Activated naive CD8-positive, alpha-beta T cell treated with anti-CD3 and anti-CD28 coated beads for 36 hours (primary cell): ENCODE measurements at regions not wholly inside any gene's neighbourhood (a gene's known extent, or its start where the extent isn't known, plus 50 kb on each side); places are given as distances from the start of the nearest gene placed in this dataset.

Experiments used
- DNase-seq: peaks from one replicate; pipeline ENCODE4 v3.0.0; 2021
- H3K27ac Mint-ChIP-seq: one replicate; pipeline ENCODE4 v1.8.0; 2022; ENCODE audit warnings: mild to moderate bottlenecking, moderate library complexity, mixed read lengths
- H3K27me3 Mint-ChIP-seq: one replicate; pipeline ENCODE4 v1.8.0; 2022; ENCODE audit warnings: mild to moderate bottlenecking, mixed read lengths
- H3K36me3 Mint-ChIP-seq: one replicate; pipeline ENCODE4 v1.8.0; 2021; ENCODE audit warnings: mild to moderate bottlenecking, mixed read lengths
- H3K4me1 Mint-ChIP-seq: one replicate; pipeline ENCODE4 v1.8.0; 2021; ENCODE audit warnings: mixed read lengths
- H3K4me3 Mint-ChIP-seq: one replicate; pipeline ENCODE4 v1.8.0; 2022; ENCODE audit warnings: mild to moderate bottlenecking, moderate library complexity, mixed read lengths
- H3K9me3 Mint-ChIP-seq: one replicate; pipeline ENCODE4 v1.8.0; 2022; ENCODE audit warnings: mixed read lengths

- Mint-ChIP-seq H3K27me3 (no peaks in the 10 kb centered on the region), H3K4me3 (no peak overlapping the region), H3K4me1 (no peaks in the 10 kb centered on the region), H3K9me3 (peaks cover 6% of the 10 kb centered on the region), H3K36me3 (no peaks in the 10 kb centered on the region), H3K27ac (no peak overlapping the region)
- no peak for DNase-seq
Measured at GRCh38 chr1:106831511-106831910, 225.0 kb upstream of the PRMT6 start.

- H3K27me3 Mint-ChIP-seq: no peaks in the 10 kb centered on the region
- DNase-seq: no peak
- no peak overlapping the region for H3K27ac Mint-ChIP-seq
- H3K4me3 Mint-ChIP-seq: no peak overlapping the region
- H3K36me3 Mint-ChIP-seq: no peaks in the 10 kb centered on the region
- no peaks in the 10 kb centered on the region for H3K4me1 Mint-ChIP-seq
- peaks cover 2% of the 10 kb centered on the region for H3K9me3 Mint-ChIP-seq
Measured at GRCh38 chr1:106836708-106837107, 219.8 kb upstream of the PRMT6 start.

- no peaks in the 10 kb centered on the region for H3K27me3 Mint-ChIP-seq
- H3K4me1 Mint-ChIP-seq: no peaks in the 10 kb centered on the region
- H3K4me3 Mint-ChIP-seq: no peak overlapping the region
- H3K9me3 Mint-ChIP-seq: no peaks in the 10 kb centered on the region
- DNase-seq: no peak
- no peak overlapping the region for H3K27ac Mint-ChIP-seq
- no peaks in the 10 kb centered on the region for H3K36me3 Mint-ChIP-seq
Measured at GRCh38 chr1:106843518-106843917, 213.0 kb upstream of the PRMT6 start.

- Mint-ChIP-seq H3K36me3 (no peaks in the 10 kb centered on the region), H3K27me3 (no peaks in the 10 kb centered on the region), H3K4me1 (no peaks in the 10 kb centered on the region), H3K9me3 (no peaks in the 10 kb centered on the region), H3K27ac (no peak overlapping the region), H3K4me3 (no peak overlapping the region)
- no peak for DNase-seq
Measured at GRCh38 chr1:106846656-106847055, 209.8 kb upstream of the PRMT6 start.

- Mint-ChIP-seq H3K27ac (no peak overlapping the region), H3K4me3 (no peak overlapping the region), H3K9me3 (peaks cover 2% of the 10 kb centered on the region), H3K36me3 (no peaks in the 10 kb centered on the region), H3K27me3 (no peaks in the 10 kb centered on the region), H3K4me1 (no peaks in the 10 kb centered on the region)
- DNase-seq: no peak
Measured at GRCh38 chr1:106861110-106861509, 195.4 kb upstream of the PRMT6 start.

- no peaks in the 10 kb centered on the region for H3K4me1 Mint-ChIP-seq
- H3K27ac Mint-ChIP-seq: no peak overlapping the region
- no peaks in the 10 kb centered on the region for H3K27me3 Mint-ChIP-seq
- peaks cover 9% of the 10 kb centered on the region for H3K9me3 Mint-ChIP-seq
- no peak overlapping the region for H3K4me3 Mint-ChIP-seq
- no peak for DNase-seq
- peaks cover 1% of the 10 kb centered on the region for H3K36me3 Mint-ChIP-seq
Measured at GRCh38 chr1:106868828-106869227, 187.6 kb upstream of the PRMT6 start.

GRCh38 chr1:106875622-106876021 lies 180.9 kb upstream of the PRMT6 start:
- Mint-ChIP-seq H3K9me3 (peaks cover 3% of the 10 kb centered on the region), H3K27ac (no peak overlapping the region)

GRCh38 chr1:106876384-106876783 lies 180.1 kb upstream of the PRMT6 start:
- no peaks in the 10 kb centered on the region for H3K27me3 Mint-ChIP-seq
- H3K4me1 Mint-ChIP-seq: no peaks in the 10 kb centered on the region
- no peak for DNase-seq
- H3K36me3 Mint-ChIP-seq: peaks cover 1% of the 10 kb centered on the region
- no peak overlapping the region for H3K4me3 Mint-ChIP-seq
- H3K9me3 Mint-ChIP-seq: peaks cover 3% of the 10 kb centered on the region
- H3K27ac Mint-ChIP-seq: no peak overlapping the region

More at GRCh38 chr1:106875622-106876021, 180.9 kb upstream of the PRMT6 start:
- Mint-ChIP-seq H3K4me1 (no peaks in the 10 kb centered on the region), H3K36me3 (peaks cover 1% of the 10 kb centered on the region), H3K4me3 (no peak overlapping the region), H3K27me3 (no peaks in the 10 kb centered on the region)
- DNase-seq: no peak

- H3K27me3 Mint-ChIP-seq: no peaks in the 10 kb centered on the region
- no peaks in the 10 kb centered on the region for H3K4me1 Mint-ChIP-seq
- no peaks in the 10 kb centered on the region for H3K36me3 Mint-ChIP-seq
- no peak for DNase-seq
- no peak overlapping the region for H3K27ac Mint-ChIP-seq
- H3K9me3 Mint-ChIP-seq: no peaks in the 10 kb centered on the region
- H3K4me3 Mint-ChIP-seq: no peak overlapping the region
Measured at GRCh38 chr1:106879538-106879937, 176.9 kb upstream of the PRMT6 start.

- Mint-ChIP-seq H3K9me3 (no peaks in the 10 kb centered on the region), H3K27me3 (no peaks in the 10 kb centered on the region), H3K4me3 (no peak overlapping the region), H3K36me3 (no peaks in the 10 kb centered on the region), H3K27ac (no peak overlapping the region), H3K4me1 (no peaks in the 10 kb centered on the region)
- no peak for DNase-seq
Measured at GRCh38 chr1:106880226-106880625, 176.2 kb upstream of the PRMT6 start.

GRCh38 chr1:106883208-106883607 lies 173.3 kb upstream of the PRMT6 start:
- Mint-ChIP-seq H3K36me3 (no peaks in the 10 kb centered on the region), H3K4me1 (no peaks in the 10 kb centered on the region), H3K27me3 (no peaks in the 10 kb centered on the region), H3K4me3 (no peak overlapping the region), H3K9me3 (no peaks in the 10 kb centered on the region), H3K27ac (no peak overlapping the region)
- no peak for DNase-seq

GRCh38 chr1:106889059-106889458 lies 167.4 kb upstream of the PRMT6 start:
- no peaks in the 10 kb centered on the region for H3K27me3 Mint-ChIP-seq
- no peak overlapping the region for H3K27ac Mint-ChIP-seq
- no peaks in the 10 kb centered on the region for H3K9me3 Mint-ChIP-seq
- no peak for DNase-seq
- H3K4me1 Mint-ChIP-seq: no peaks in the 10 kb centered on the region
- H3K36me3 Mint-ChIP-seq: no peaks in the 10 kb centered on the region
- H3K4me3 Mint-ChIP-seq: no peak overlapping the region

- no peak for DNase-seq
- Mint-ChIP-seq H3K36me3 (no peaks in the 10 kb centered on the region), H3K4me3 (no peak overlapping the region), H3K9me3 (no peaks in the 10 kb centered on the region), H3K27me3 (no peaks in the 10 kb centered on the region), H3K27ac (no peak overlapping the region), H3K4me1 (no peaks in the 10 kb centered on the region)
Measured at GRCh38 chr1:106889583-106889982, 166.9 kb upstream of the PRMT6 start.

- no peaks in the 10 kb centered on the region for H3K4me1 Mint-ChIP-seq
- H3K27me3 Mint-ChIP-seq: no peaks in the 10 kb centered on the region
- H3K27ac Mint-ChIP-seq: no peak overlapping the region
- DNase-seq: no peak
- no peaks in the 10 kb centered on the region for H3K9me3 Mint-ChIP-seq
- H3K4me3 Mint-ChIP-seq: no peak overlapping the region
- no peaks in the 10 kb centered on the region for H3K36me3 Mint-ChIP-seq
Measured at GRCh38 chr1:106897976-106898375, 158.5 kb upstream of the PRMT6 start.

GRCh38 chr1:106899644-106900043 lies 156.8 kb upstream of the PRMT6 start:
- no peaks in the 10 kb centered on the region for H3K36me3 Mint-ChIP-seq
- no peak overlapping the region for H3K27ac Mint-ChIP-seq
- DNase-seq: no peak
- no peak overlapping the region for H3K4me3 Mint-ChIP-seq
- H3K9me3 Mint-ChIP-seq: no peaks in the 10 kb centered on the region
- H3K4me1 Mint-ChIP-seq: no peaks in the 10 kb centered on the region
- no peaks in the 10 kb centered on the region for H3K27me3 Mint-ChIP-seq

- no peaks in the 10 kb centered on the region for H3K36me3 Mint-ChIP-seq
- H3K27me3 Mint-ChIP-seq: no peaks in the 10 kb centered on the region
- H3K9me3 Mint-ChIP-seq: peaks cover 2% of the 10 kb centered on the region
- no peak overlapping the region for H3K4me3 Mint-ChIP-seq
- no peaks in the 10 kb centered on the region for H3K4me1 Mint-ChIP-seq
- no peak for DNase-seq
- no peak overlapping the region for H3K27ac Mint-ChIP-seq
Measured at GRCh38 chr1:106907795-106908194, 148.7 kb upstream of the PRMT6 start.

GRCh38 chr1:106908689-106909088 lies 147.8 kb upstream of the PRMT6 start:
- Mint-ChIP-seq H3K4me3 (no peak overlapping the region), H3K36me3 (no peaks in the 10 kb centered on the region), H3K27me3 (no peaks in the 10 kb centered on the region), H3K27ac (no peak overlapping the region), H3K4me1 (no peaks in the 10 kb centered on the region), H3K9me3 (peaks cover 2% of the 10 kb centered on the region)
- no peak for DNase-seq
